Stomach (tissue), 4 donors: ENCODE measurements at regions not wholly inside any gene's neighbourhood (a gene's known extent, or its start where the extent isn't known, plus 50 kb on each side); places are given as distances from the start of the nearest gene placed in this dataset.

Experiments used
- CTCF ChIP-seq, 7 experiments: fragments of 450-650 bp in 4 of 7; fragments of 200-600 bp in 3 of 7; sonication (generic) in 3 of 7; IDR thresholded peaks; one replicate each; pipeline ENCODE4 v1.5.1; 2016 to 2019; ENCODE audit warnings: antibody characterized with exemption in 7 of 7, control low read depth in 2 of 7, mild to moderate bottlenecking in 1 of 7
- POLR2A ChIP-seq, 4 donors: fragments of 450-650 bp; IDR thresholded peaks; one replicate each; pipeline ENCODE4 v1.6.1; 2016; ENCODE audit warnings: antibody characterized with exemption in 4 of 4, control low read depth in 2 of 4, mild to moderate bottlenecking in 1 of 4, moderate library complexity in 1 of 4

- TF ChIP-seq CTCF (IDR thresholded peaks at IDR 0.05) (no peak), POLR2A (IDR thresholded peaks at IDR 0.05) (no peak)
These were observed 458.1 kb upstream of the PCDH20 start for GRCh38 chr13:61873717-61874116.
